Mucosa of descending colon (tissue), 3 donors: ENCODE measurements at regions not wholly inside any gene's neighbourhood (a gene's known extent, or its start where the extent isn't known, plus 50 kb on each side); places are given as distances from the start of the nearest gene placed in this dataset.

ENCODE experiments used
- ATAC-seq: fragments of 200-7000 bp; cut with Tn5 transposase; one replicate; pipeline ENCODE4 v1.9.1; 2020; ENCODE audit warnings: mild to moderate bottlenecking, moderate library complexity
- DNase-seq, 3 donors: peaks; one replicate each; pipeline ENCODE4 v3.0.0-alpha.2; 2020
- H3K36me3 ChIP-seq: fragments of 200-600 bp; one replicate; pipeline ENCODE4 v1.8.0; 2021; ENCODE audit warnings: low read depth, mild to moderate bottlenecking
- H3K4me1 ChIP-seq: fragments of 200-600 bp; one replicate; pipeline ENCODE4 v1.8.0; 2021; ENCODE audit warnings: low read depth, mild to moderate bottlenecking
- H3K4me3 ChIP-seq: fragments of 200-600 bp; one replicate; pipeline ENCODE4 v1.8.0; 2021; ENCODE audit warnings: mild to moderate bottlenecking
- H3K9me3 ChIP-seq: fragments of 200-600 bp; one replicate; pipeline ENCODE4 v1.8.0; 2021; ENCODE audit warnings: mild to moderate bottlenecking
- CTCF ChIP-seq: fragments of 200-600 bp; IDR thresholded peaks from one replicate; pipeline ENCODE4 v1.8.0; 2022; ENCODE audit warnings: antibody characterized with exemption, mild to moderate bottlenecking
- intact Hi-C, 2 donors: fragments of 100-400 bp; cut with DNase I in 1 of 2; cut with micrococcal nuclease in 1 of 2; formaldehyde crosslinking; loops; one replicate each; pipeline versions ENCODE4 v1.11.0 to v1.11.1; 2022; cut with DNase I, micrococcal nuclease
- donor health status: DM: no; HTN: no; CAD: no; lungs with moderate emphysema.
- donor health status: DM: no; HTN: no; CAD: no.
- donor health status: DM: no; HTN: yes; CAD: no.

- no peaks in the 10 kb centered on the region for H3K9me3 ChIP-seq
- H3K36me3 ChIP-seq, result no peaks in the 10 kb centered on the region
- no peak for TF ChIP-seq CTCF
- no peak overlapping the region for H3K4me3 ChIP-seq
- H3K4me1 ChIP-seq, result no peaks in the 10 kb centered on the region
- intact Hi-C loops, result no loop called here
- DNase-seq, result no peak
- no peak for ATAC-seq
These were observed 234.2 kb upstream of the MDFIC2 start for GRCh38 chr3:70546679-70547078.

DNA sequence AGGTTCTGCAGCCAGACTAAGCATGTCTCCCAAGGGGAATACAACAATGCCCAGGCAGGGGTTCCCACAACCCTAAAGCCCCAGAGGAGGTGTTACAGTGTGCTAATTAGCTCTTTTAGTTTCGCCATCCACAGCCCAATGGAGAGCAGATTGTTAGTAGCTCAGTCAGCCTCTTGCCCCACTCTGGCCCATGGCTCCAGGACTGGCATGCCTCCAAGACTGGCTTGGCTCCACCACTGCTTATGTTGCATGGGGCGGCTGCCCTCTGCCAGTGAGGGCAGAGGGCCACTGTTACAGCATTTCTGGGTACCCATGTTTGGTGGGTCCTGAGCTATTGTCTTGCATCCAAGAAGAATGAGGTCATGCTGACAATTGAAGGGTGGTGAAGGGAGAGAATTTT, 231.1 kb upstream of the MDFIC2 start:
- ATAC-seq, result no peak
- H3K9me3 ChIP-seq, result no peaks in the 10 kb centered on the region
- H3K4me1 ChIP-seq, result no peaks in the 10 kb centered on the region
- intact Hi-C loops, result no loop called here
- no peak overlapping the region for H3K4me3 ChIP-seq
- H3K36me3 ChIP-seq, result no peaks in the 10 kb centered on the region
- TF ChIP-seq CTCF, result no peak
- DNase-seq, result no peak

- intact Hi-C loops, result loop anchor here in 1 of 2 donors (10.0 kb wide), 1 partner anchor 1055 kb away; no protein-coding TSS in a partner anchor
- no peak for ATAC-seq
- no peak for DNase-seq
- Histone ChIP-seq H3K4me3 (no peak overlapping the region), H3K9me3 (no peaks in the 10 kb centered on the region), H3K4me1 (no peaks in the 10 kb centered on the region), H3K36me3 (no peaks in the 10 kb centered on the region)
- no peak for TF ChIP-seq CTCF
These were observed 227.5 kb upstream of the MDFIC2 start for GRCh38 chr3:70539908-70540307.

DNA sequence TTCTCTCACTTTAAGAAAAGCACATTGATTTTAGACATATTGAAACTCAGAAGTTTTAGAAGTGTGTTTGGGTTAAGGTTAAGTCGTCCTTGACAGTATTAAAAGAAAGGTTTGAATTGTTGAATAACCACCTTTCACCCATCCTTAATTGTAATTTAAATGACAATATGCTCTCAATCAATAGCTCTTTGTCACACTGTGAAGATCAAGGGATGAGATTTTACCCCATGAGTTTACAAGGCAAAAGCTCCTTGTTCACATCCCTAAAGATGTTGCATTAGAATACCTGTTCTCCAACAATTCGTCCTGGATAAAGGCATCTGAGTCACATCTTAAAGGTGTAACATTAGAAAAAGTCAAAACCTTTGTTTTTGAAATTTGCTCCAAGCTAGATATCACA, 220.4 kb upstream of the MDFIC2 start:
- TF ChIP-seq CTCF, result no peak
- ATAC-seq (no peak), DNase-seq (no peak)
- no peaks in the 10 kb centered on the region for H3K36me3 ChIP-seq
- H3K4me1 ChIP-seq, result no peaks in the 10 kb centered on the region
- intact Hi-C loops, result loop anchor here in 1 of 2 donors (10.0 kb wide), 1 partner anchor 1062 kb away; no protein-coding TSS in a partner anchor
- no peak overlapping the region for H3K4me3 ChIP-seq
- no peaks in the 10 kb centered on the region for H3K9me3 ChIP-seq

- ATAC-seq, result no peak
These were observed 219.5 kb upstream of the MDFIC2 start for GRCh38 chr3:70531838-70532489.

More at GRCh38 chr3:70531838-70532489, 219.5 kb upstream of the MDFIC2 start:
- intact Hi-C loops, result loop anchor here in 1 of 2 donors (10.0 kb wide), 1 partner anchor 1063 kb away; no protein-coding TSS in a partner anchor
- Histone ChIP-seq H3K9me3 (no peaks in the 10 kb centered on the region), H3K4me1 (no peaks in the 10 kb centered on the region), H3K36me3 (no peaks in the 10 kb centered on the region), H3K4me3 (no peak overlapping the region)
- DNase-seq, result no peak
- TF ChIP-seq CTCF, result no peak
